GM13976 (cell line): ENCODE measurements at regions not wholly inside any gene's neighbourhood (a gene's known extent, or its start where the extent isn't known, plus 50 kb on each side); places are given as distances from the start of the nearest gene placed in this dataset.
"Not testable (repeated sequence)": the region's sequence is repeated elsewhere in the genome, so short reads cannot be mapped to it uniquely, and the experiment has no call there.

ENCODE experiments used
- DNase-seq: peaks from one replicate; pipeline ENCODE4 v3.0.0; 2012; ENCODE audit warnings: low spot score
- CTCF ChIP-seq: IDR thresholded peaks from 2 replicates; pipeline ENCODE4 v1.5.1; 2012; ENCODE audit warnings: borderline replicate concordance, mild to moderate bottlenecking; ENCODE audit not compliant: insufficient read depth; ENCODE audit errors: extremely low read depth, missing control alignments, control extremely low read depth
- in situ Hi-C: fragments of 300-500 bp; cut with MboI; formaldehyde crosslinking; loops from one replicate; pipeline ENCODE4 v1.12.0; 2022; ENCODE audit warnings: low sequenced_read_pairs, mixed read lengths, inconsistent platforms; ENCODE audit not compliant: unreplicated experiment

DNA sequence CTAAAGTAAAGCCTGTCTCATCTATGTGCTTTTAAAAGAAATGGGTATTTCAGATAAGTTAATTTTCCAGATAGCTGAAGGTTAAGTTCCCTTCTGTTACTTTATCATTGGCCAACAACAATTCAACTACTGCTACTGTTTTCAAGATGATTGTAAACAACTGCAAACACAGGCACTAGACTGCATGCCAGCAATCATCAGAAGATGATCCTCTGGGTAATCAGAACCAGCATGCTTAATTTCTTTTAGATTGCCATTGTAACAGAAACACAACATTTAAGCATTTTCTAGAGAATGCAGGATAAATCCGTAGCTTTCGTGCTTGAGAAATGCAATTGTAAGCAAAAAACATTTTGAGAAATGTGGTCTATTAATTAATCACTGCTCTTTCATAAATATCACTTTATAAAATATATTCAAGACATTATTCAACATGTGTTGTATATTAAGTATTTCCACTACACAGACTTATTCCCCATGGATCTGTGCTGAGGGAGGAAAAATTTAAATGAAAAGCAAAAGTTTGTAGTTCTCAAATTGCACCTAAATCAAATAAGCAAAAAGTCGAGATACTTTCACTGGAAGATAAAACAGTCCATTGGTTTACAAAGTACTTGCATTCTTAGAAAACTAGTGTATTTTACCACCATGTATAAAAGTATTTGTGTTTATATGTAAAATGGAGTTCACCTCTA lies 133.7 kb downstream of the ATL2 start:
- in situ Hi-C loops, result no loop called here
- DNase-seq, result no peak
- no peak for TF ChIP-seq CTCF

DNA sequence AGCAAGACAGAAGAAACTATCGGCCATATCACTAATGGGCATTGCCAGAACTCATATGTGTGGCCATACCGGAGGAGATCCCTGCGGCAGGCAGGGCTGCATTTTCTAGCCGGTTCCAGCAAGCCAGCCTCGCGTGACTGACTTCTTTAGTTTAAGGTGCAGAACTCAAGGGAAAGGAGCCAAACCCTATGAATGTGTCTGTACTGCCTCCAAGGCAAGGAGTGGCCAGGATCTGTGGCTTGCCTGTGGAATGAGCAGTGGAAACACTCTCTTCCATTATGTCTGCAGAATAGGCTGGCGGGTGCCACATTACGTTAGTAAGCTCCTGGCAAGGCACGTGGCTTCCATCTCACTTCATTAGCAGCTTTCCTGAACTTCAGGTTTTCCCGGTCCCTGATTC lies 137.6 kb downstream of the ATL2 start:
- in situ Hi-C loops, result no loop called here
- no peak for DNase-seq
- TF ChIP-seq CTCF, result no peak

DNA sequence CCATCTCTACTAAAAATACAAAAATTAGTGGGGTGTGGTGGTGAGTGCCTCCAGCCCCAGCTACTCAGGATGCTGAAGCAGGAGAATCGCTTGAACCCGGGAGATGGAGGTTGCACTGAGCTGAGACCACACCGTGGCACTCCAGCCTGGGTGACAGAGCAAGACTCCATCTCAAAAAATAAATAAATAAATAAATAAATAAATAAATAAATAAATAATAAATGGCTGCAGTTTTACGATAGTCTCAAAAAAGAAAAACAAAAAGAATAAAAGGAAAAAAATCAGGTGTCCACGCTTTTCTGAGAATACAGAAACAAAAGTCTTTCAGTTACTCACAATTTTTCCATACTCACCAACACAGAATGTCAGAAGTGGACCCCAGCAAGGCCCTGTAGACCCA lies 138.4 kb downstream of the ATL2 start:
- in situ Hi-C loops, DNase-seq: not testable (repeated sequence)

GRCh38 chr2:38237311-38237710 lies 139.8 kb downstream of the ATL2 start:
- no peak for DNase-seq
- in situ Hi-C loops, result no loop called here
- TF ChIP-seq CTCF, result no peak

- TF ChIP-seq CTCF, result no peak
- no peak for DNase-seq
- in situ Hi-C loops, result no loop called here
Measured at GRCh38 chr2:38233231-38233983, 143.7 kb downstream of the ATL2 start.

DNA sequence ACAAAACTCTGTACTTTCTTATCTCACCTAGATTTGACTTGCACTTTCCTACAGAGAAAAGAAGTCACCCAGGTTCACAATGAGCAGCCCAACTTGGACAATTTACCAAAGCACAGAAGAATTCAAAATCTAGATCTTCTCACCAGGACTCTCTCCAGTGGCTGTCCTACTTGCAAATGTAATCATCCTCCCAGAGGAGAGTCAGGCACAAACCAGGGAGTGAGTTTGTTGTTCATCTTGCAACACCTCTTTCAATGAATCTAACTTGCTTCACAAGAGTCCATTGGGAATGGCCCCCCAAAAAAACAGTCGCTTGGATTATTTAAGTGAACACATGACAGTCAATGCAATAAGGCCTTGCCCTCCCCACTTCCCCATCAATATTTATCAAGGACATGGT lies 144.6 kb downstream of the ATL2 start:
- no peak for TF ChIP-seq CTCF
- DNase-seq, result no peak
- in situ Hi-C loops, result no loop called here

GRCh38 chr2:38230756-38231155 lies 146.3 kb downstream of the ATL2 start:
- in situ Hi-C loops, result no loop called here
- no peak for DNase-seq
- no peak for TF ChIP-seq CTCF
